Frontal cortex (tissue), 3 donors: ENCODE measurements at regions not wholly inside any gene's neighbourhood (a gene's known extent, or its start where the extent isn't known, plus 50 kb on each side); places are given as distances from the start of the nearest gene placed in this dataset.
"Not testable (repeated sequence)": the region's sequence is repeated elsewhere in the genome, so short reads cannot be mapped to it uniquely, and the experiment has no call there.

Source experiments
- DNase-seq, 2 donors: peaks; one replicate each; pipeline ENCODE4 v3.0.0; 2012; ENCODE audit warnings: low spot score in 2 of 2
- FAIRE-seq: peaks from 2 replicates; lab custom pipeline; 2012; peaks lifted over from hg19 to GRCh38; lab: Jason Lieb, UNC
- donor health status: control.
- donor health status: control.
- donor health status: control.

DNA sequence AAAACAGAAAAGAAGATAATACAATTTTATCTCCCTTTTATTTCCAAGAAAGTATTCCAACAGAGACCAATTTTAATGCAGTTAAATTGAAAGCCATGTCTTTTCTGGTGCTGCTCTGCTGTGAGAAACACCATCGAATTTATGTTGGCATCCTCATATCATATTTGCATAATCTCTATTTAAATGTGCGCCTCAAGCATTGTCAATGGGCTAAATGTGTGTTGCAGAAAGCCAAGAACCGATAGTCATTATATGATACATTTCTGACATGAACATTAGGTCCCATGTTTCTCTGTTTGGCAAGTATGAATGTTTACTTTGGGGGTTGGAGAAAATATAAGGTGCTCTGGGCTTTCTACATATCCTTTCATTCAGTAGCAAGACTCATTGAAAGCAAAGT is 1023.5 kb upstream of the CELF2 start:
- no peak for FAIRE-seq
- DNase-seq: no peak

- FAIRE-seq (no peak), DNase-seq (no peak)
Observed at GRCh38 chr10:9999627-10000026, 1018.0 kb upstream of the CELF2 start.

DNA sequence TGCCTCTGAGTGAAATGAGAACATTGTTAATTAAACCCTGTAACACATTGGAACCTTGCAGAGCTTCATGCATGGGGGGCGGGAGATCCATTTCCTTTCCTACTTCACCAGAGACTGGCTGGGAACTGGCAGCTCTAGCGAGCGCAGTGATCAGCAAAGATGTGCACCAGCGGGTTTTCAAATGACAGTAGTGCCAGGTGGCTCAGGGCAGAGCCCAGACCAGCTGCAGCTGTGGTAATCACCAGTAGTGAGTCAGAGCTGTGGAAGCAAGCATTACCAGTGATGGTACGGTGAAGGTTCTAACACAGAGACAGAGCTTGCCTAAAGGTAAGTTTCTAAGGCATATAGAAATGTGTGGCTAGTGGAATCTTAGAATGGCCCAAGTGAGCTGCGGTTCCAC is 1009.7 kb upstream of the CELF2 start:
- DNase-seq (no peak), FAIRE-seq (no peak)

DNA sequence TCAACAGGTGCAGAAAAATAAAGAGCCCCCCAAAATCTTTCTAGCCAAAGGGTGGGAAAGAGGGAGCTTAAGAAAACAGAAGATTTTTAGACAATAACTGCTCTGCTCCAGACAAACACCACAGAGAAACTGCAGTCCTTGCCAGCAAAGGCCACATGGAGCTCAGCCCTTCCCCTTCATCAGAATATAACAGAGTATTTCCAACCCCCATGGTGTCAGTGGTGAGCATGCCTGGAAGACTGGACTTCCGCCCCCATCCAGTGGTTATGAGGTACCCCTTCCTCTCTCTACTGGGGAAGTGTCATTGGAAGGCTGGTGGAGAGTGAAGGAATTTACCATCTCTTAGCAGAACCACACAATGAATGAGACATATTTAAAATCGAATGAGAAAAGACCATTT is 1007.3 kb upstream of the CELF2 start:
- DNase-seq (no peak), FAIRE-seq (no peak)

DNA sequence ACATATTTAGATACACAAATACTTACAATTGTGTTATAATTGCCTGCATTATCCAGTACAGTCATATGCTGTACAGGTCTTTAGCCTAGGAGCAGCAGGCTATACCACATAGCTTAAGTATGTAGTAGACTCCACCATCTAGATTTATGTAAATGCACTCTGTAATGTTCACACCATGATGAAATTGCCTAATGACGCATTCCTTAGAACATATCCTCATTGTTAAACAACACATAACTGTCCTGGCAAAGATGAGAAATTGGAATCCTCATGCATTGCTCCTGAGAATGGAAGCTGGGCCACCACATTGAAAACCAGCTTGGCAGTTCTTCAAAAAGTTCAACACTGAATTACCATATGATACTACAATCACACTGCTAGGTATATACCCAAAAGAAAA is 1002.8 kb upstream of the CELF2 start:
- FAIRE-seq: no peak
- no peak for DNase-seq

GRCh38 chr10:10017716-10018115 is 1000.0 kb upstream of the CELF2 start:
- DNase-seq: no peak
- no peak for FAIRE-seq

- no peak for FAIRE-seq
- no peak for DNase-seq
Observed at GRCh38 chr10:10020945-10021344, 996.7 kb upstream of the CELF2 start.

DNA sequence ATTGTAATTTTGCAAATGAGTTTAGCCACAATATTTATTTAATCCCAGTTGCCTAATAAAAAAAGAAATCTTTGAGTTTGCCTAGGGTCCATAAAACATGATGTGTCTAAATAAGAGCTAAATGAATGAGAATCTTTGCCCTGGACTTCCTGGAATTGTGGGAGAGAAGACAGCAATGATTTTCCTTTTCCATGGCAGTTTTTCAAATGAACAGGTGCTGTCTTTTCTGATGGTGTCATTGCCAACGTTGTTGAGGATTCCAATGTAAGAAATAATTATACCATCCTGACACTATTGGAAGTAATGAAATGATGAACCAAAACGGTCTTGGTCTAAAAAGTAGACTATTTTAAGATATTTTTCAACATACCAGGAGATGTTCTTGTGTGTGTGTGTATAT is 984.7 kb upstream of the CELF2 start:
- no peak for DNase-seq
- no peak for FAIRE-seq

DNA sequence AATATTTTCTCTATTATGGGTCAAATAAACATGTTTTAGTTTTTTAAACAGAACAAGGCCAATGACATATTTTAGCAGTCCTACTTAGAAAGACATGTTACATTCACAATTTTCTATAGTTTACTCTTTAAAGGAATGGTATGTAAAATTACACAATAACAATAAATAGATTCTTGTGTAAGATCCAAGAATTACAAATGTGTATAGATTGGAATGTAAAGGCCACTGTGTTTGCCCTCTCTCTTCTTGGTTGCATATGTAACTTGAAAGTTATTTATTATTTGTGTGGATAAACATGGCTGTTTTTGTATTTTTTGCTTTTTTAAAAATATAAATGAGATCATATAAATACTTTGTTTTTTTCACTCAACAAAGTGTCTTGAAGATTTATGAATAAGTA is 979.3 kb upstream of the CELF2 start:
- DNase-seq (no peak), FAIRE-seq (no peak)

DNA sequence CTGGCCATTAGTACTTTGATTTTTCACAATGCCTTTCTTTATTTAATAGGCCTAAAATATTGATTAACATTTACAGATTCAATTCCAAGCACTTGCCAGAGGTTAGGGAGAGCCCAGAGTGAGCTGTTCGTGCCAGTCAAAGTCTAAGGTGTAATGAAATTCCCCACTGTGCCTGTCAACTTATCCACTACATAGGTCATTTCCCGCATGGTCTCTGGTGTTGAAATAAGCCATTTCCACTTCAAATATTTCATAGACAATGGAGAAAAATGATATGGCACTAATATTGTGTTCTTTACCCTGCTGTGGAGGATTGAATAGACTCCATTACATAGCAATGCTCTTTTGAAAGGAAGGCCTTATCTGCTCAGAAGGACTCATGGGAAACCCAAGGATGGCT is 978.1 kb upstream of the CELF2 start:
- DNase-seq (no peak), FAIRE-seq (no peak)

GRCh38 chr10:10043083-10043482 is 974.6 kb upstream of the CELF2 start:
- no peak for FAIRE-seq

DNA sequence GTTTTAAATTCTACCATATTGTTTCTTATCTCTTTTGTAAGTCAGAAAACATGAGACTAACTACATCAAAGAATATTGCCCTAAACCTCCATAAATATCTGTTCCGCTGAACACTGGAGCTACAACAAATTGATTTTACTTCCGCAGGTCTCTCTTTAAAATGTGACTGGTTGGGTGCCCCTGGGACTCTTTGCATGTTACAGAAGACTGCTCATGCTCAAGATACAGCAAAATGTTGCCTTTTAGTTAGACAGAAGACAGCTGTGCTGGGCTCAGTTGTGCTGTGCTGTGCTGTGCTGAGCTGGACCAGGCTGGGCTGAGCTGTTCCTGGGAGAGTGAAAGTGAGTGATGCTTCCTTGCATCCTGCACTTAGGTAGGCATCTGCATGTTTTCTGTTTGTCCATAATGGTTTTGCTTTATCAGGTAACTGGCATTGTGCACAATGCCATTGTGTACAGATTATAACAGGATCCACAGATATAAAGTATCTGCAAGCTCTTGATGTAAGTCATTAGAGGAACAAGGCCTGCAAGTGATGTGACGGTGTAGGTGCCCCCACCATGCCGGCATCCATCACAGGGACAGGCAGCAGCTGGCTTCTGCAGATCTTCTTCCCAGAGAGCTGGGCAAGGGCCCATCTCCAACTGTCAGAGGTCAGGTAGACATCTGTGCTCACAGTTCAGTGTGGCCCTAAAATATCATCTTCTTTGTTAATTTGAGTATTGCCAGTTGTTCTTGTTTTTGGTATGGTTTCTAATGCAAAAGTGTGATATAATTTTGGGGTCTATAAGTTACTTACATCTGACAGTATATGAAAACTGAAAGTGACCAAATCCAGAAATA is 972.5 kb upstream of the CELF2 start:
- no peak for DNase-seq
- no peak for FAIRE-seq

More at GRCh38 chr10:10043083-10043482, 974.6 kb upstream of the CELF2 start:
- no peak for DNase-seq

GRCh38 chr10:10045765-10046028 is 972.0 kb upstream of the CELF2 start:
- no peak for FAIRE-seq
- no peak for DNase-seq

GRCh38 chr10:10047426-10047825 is 970.2 kb upstream of the CELF2 start:
- no peak for FAIRE-seq
- no peak for DNase-seq

GRCh38 chr10:10053051-10053450 is 964.6 kb upstream of the CELF2 start:
- no peak for DNase-seq
- no peak for FAIRE-seq

GRCh38 chr10:10054466-10054865 is 963.2 kb upstream of the CELF2 start:
- FAIRE-seq (no peak), DNase-seq (no peak)

GRCh38 chr10:10055656-10056442 is 961.8 kb upstream of the CELF2 start:
- FAIRE-seq (no peak), DNase-seq (no peak)

- DNase-seq (no peak), FAIRE-seq (no peak)
Observed at GRCh38 chr10:10056961-10057360, 960.7 kb upstream of the CELF2 start.

- DNase-seq (no peak), FAIRE-seq (no peak)
Observed at GRCh38 chr10:10067644-10068043, 950.0 kb upstream of the CELF2 start.

GRCh38 chr10:10074847-10075246 is 942.8 kb upstream of the CELF2 start:
- not testable (repeated sequence) for DNase-seq, FAIRE-seq

DNA sequence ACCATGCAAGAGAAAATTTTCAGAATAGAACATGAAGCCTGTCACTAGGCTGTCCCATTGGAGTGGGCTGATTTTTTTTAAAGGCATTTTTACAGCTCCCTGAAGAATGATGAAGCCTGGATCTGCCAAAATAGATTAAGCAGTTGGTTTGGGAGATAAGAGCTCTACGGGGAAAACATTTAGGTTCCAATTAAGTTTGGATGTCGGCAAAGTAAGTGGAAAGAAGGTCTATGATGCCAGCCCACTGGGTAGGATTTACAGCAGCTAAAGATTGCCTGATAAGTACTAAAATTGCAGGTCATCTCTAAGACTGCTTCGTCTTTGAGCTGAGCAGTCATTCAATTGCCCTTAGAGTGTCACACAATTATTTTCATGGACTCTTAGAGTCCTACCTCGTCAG is 939.2 kb upstream of the CELF2 start:
- no peak for DNase-seq
- no peak for FAIRE-seq

GRCh38 chr10:10092581-10092980 is 925.1 kb upstream of the CELF2 start:
- DNase-seq (no peak), FAIRE-seq (no peak)
